ENCODE measurements at regions not wholly inside any gene's neighbourhood (a gene's known extent, or its start where the extent isn't known, plus 50 kb on each side); places are given as distances from the start of the nearest gene placed in this dataset.

GRCh38 chr1:80535466-80535865, 1265.3 kb upstream of the ADGRL2 start:
- no peak overlapping the region for H3K27ac ChIP-seq
- TF ChIP-seq POLR2A (IDR thresholded peaks at IDR 0.05) (no peak), CTCF (IDR thresholded peaks at IDR 0.05) (no peak)
- intact Hi-C loops (cut with DNase I) = no loop called here
- H3K27me3 ChIP-seq = no peaks in the 10 kb centered on the region
- H3K4me3 ChIP-seq = no peak overlapping the region
- no peaks in the 10 kb centered on the region for H3K4me1 ChIP-seq
- DNase-seq (no peak), ATAC-seq (no peak)
- no peaks in the 10 kb centered on the region for H3K9me3 ChIP-seq
- H3K36me3 ChIP-seq = no peaks in the 10 kb centered on the region
- WGBS (ENCODE audit: insufficient coverage, low coverage, low lambda C conversion rate, missing lambda C conversion rate) = 72% methylated on average over 2 of the region's 2 CpGs

- Histone ChIP-seq H3K27ac (no peak overlapping the region), H3K27me3 (no peaks in the 10 kb centered on the region), H3K36me3 (no peaks in the 10 kb centered on the region), H3K4me3 (no peak overlapping the region), H3K4me1 (no peaks in the 10 kb centered on the region), H3K9me3 (no peaks in the 10 kb centered on the region)
- TF ChIP-seq POLR2A (IDR thresholded peaks at IDR 0.05) (no peak), CTCF (IDR thresholded peaks at IDR 0.05) (no peak)
- no peak for ATAC-seq
- DNase-seq = no peak
- 68% methylated on average over 2 of the region's 2 CpGs for WGBS (ENCODE audit: insufficient coverage, low coverage, low lambda C conversion rate, missing lambda C conversion rate)
- intact Hi-C loops (cut with DNase I) = no loop called here
Measured at GRCh38 chr1:80534606-80535360, 1266.0 kb upstream of the ADGRL2 start.

GRCh38 chr1:80533775-80534334, 1266.9 kb upstream of the ADGRL2 start:
- Histone ChIP-seq H3K27ac (no peak overlapping the region), H3K4me1 (no peaks in the 10 kb centered on the region), H3K4me3 (no peak overlapping the region), H3K36me3 (no peaks in the 10 kb centered on the region), H3K9me3 (no peaks in the 10 kb centered on the region), H3K27me3 (no peaks in the 10 kb centered on the region)
- TF ChIP-seq CTCF (IDR thresholded peaks at IDR 0.05) (no peak), POLR2A (IDR thresholded peaks at IDR 0.05) (no peak)
- intact Hi-C loops (cut with DNase I) = no loop called here
- DNase-seq (no peak), ATAC-seq (no peak)
- WGBS (ENCODE audit: insufficient coverage, low coverage, low lambda C conversion rate, missing lambda C conversion rate) = 20% methylated on average over 2 of the region's 2 CpGs

- intact Hi-C loops (cut with DNase I) = no loop called here
- WGBS (ENCODE audit: insufficient coverage, low coverage, low lambda C conversion rate, missing lambda C conversion rate) = 46% methylated on average over 2 of the region's 2 CpGs
Measured at GRCh38 chr1:80533093-80533492, 1267.6 kb upstream of the ADGRL2 start.

More at GRCh38 chr1:80533093-80533492, 1267.6 kb upstream of the ADGRL2 start:
- H3K36me3 ChIP-seq = no peaks in the 10 kb centered on the region
- no peaks in the 10 kb centered on the region for H3K4me1 ChIP-seq
- no peak overlapping the region for H3K27ac ChIP-seq
- no peaks in the 10 kb centered on the region for H3K27me3 ChIP-seq
- TF ChIP-seq CTCF (IDR thresholded peaks at IDR 0.05) = no peak
- TF ChIP-seq POLR2A (IDR thresholded peaks at IDR 0.05) = no peak
- ATAC-seq = no peak
- H3K4me3 ChIP-seq = no peak overlapping the region
- DNase-seq = no peak
- H3K9me3 ChIP-seq = no peaks in the 10 kb centered on the region

All from right lobe of liver (tissue), 6 donors.